SH-SY5Y (cell line): ENCODE measurements at regions not wholly inside any gene's neighbourhood (a gene's known extent, or its start where the extent isn't known, plus 50 kb on each side); places are given as distances from the start of the nearest gene placed in this dataset.

ENCODE experiments used
- GATA2 ChIP-seq: IDR thresholded peaks from 2 replicates; pipeline ENCODE4 v1.6.1; 2011; ENCODE audit warnings: mild to moderate bottlenecking, low read depth, low read length
- GATA3 ChIP-seq: IDR thresholded peaks from 2 replicates; pipeline ENCODE4 v1.6.1; 2011; ENCODE audit warnings: low read depth, mild to moderate bottlenecking, low read length, moderate library complexity

- no peak for TF ChIP-seq GATA2
- TF ChIP-seq GATA3 = no peak
These were observed 330.4 kb downstream of the ICE1 start for GRCh38 chr5:5752844-5753243.
